H1 (cell line): ENCODE measurements at regions not wholly inside any gene's neighbourhood (a gene's known extent, or its start where the extent isn't known, plus 50 kb on each side); places are given as distances from the start of the nearest gene placed in this dataset.

Experiments used
- CTCF ChIA-PET: fragments of 300-600 bp; sonication (Branson Sonifier 250); formaldehyde crosslinking; loops from one replicate; lab custom pipeline; 2021; ENCODE audit not compliant: partially characterized antibody; lab: Charles Lee
- POLR2A ChIA-PET: fragments of 300-600 bp; sonication (Branson Sonifier 250); formaldehyde crosslinking; loops from one replicate; lab custom pipeline; 2021; ENCODE audit warnings: inconsistent platforms; ENCODE audit not compliant: partially characterized antibody; lab: Charles Lee
- DNase-seq, 2 experiments: peaks; one replicate each; pipeline versions ENCODE4 v3.0.0 to v3.0.0-alpha.2; 2010 to 2022; ENCODE audit warnings: low spot score in 2 of 2, low read depth in 1 of 2, mixed read lengths in 1 of 2
- FAIRE-seq: peaks from 2 replicates; lab custom pipeline; 2011; peaks lifted over from hg19 to GRCh38; lab: Jason Lieb, UNC
- H2AFZ ChIP-seq: 2 replicates; pipeline ENCODE4 v1.8.1; 2012; ENCODE audit warnings: low read length, inconsistent platforms
- H2AK5ac ChIP-seq: 2 replicates; pipeline ENCODE4 v1.6.1; 2013; ENCODE audit warnings: low read depth, low read length
- H2BK120ac ChIP-seq: replicated peaks from 2 replicates; pipeline ENCODE3; 2013; ENCODE audit warnings: low read depth, low read length, inconsistent platforms
- H2BK12ac ChIP-seq: 2 replicates; pipeline ENCODE4 v1.6.1; 2013; ENCODE audit warnings: low read depth, low read length
- H2BK15ac ChIP-seq: 2 replicates; pipeline ENCODE4 v1.6.1; 2013; ENCODE audit warnings: low read length
- H2BK20ac ChIP-seq: 2 replicates; pipeline ENCODE4 v1.6.1; 2013; ENCODE audit warnings: low read length
- H2BK5ac ChIP-seq: 2 replicates; pipeline ENCODE4 v1.6.1; 2013; ENCODE audit warnings: low read depth, low read length
- H3K14ac ChIP-seq: 2 replicates; pipeline ENCODE4 v1.6.1; 2013; ENCODE audit warnings: inconsistent platforms; ENCODE audit not compliant: insufficient read length
- H3K18ac ChIP-seq: 2 replicates; pipeline ENCODE4 v1.6.1; 2013; ENCODE audit warnings: low read length; ENCODE audit errors: extremely low read depth
- H3K23ac ChIP-seq: 2 replicates; pipeline ENCODE4 v1.6.1; 2013; ENCODE audit warnings: inconsistent platforms; ENCODE audit not compliant: insufficient read length
- H3K23me2 ChIP-seq: 2 replicates; pipeline ENCODE4 v1.6.1; 2013; ENCODE audit warnings: low read depth, low read length
- H3K27ac ChIP-seq: 2 replicates; pipeline ENCODE4 v1.6.1; 2011; ENCODE audit warnings: low read depth, low read length, inconsistent platforms
- H3K27me3 ChIP-seq, 4 experiments: replicated peaks in 1 of 4; 1 replicate in 1 of 4; 2 replicates in 3 of 4; pipeline versions ENCODE4 v1.6.1 to v1.8.1; 2011 to 2013; ENCODE audit warnings: low read length in 3 of 4, mild to moderate bottlenecking in 3 of 4, inconsistent platforms in 2 of 4, mixed read lengths in 2 of 4, moderate library complexity in 1 of 4; ENCODE audit not compliant: control insufficient read depth in 3 of 4, insufficient read depth in 3 of 4; ENCODE audit errors: extremely low read depth in 1 of 4
- H3K36me3 ChIP-seq, 4 experiments: 2 replicates each; pipeline versions ENCODE4 v1.6.1 to v1.8.1; 2011 to 2013; ENCODE audit warnings: mild to moderate bottlenecking in 4 of 4, low read length in 3 of 4, moderate library complexity in 2 of 4, control low read depth in 1 of 4, inconsistent platforms in 1 of 4; ENCODE audit not compliant: insufficient read depth in 4 of 4, control insufficient read depth in 2 of 4
- H3K4ac ChIP-seq: replicated peaks from 2 replicates; pipeline ENCODE3; 2013; ENCODE audit warnings: low read length, low read depth, mixed read lengths, inconsistent platforms; ENCODE audit not compliant: insufficient read length
- H3K4me1 ChIP-seq, 4 experiments: replicated peaks in 1 of 4; 1 replicate in 1 of 4; 2 replicates in 3 of 4; pipeline versions ENCODE4 v1.6.1 to v1.8.1; 2011 to 2013; ENCODE audit warnings: low read length in 3 of 4, inconsistent platforms in 2 of 4, mixed read lengths in 1 of 4; ENCODE audit not compliant: insufficient read depth in 4 of 4, control insufficient read depth in 3 of 4
- H3K4me2 ChIP-seq, 2 experiments: 2 replicates each; pipeline versions ENCODE4 v1.6.1 to v1.8.1; 2011 to 2013; ENCODE audit warnings: low read depth in 2 of 2, low read length in 2 of 2, control low read depth in 1 of 2, inconsistent platforms in 1 of 2, mild to moderate bottlenecking in 1 of 2; ENCODE audit not compliant: insufficient read depth in 1 of 2
- H3K4me3 ChIP-seq, 4 experiments: fragments of 200-600, 300-600 bp in 1 of 4; sonication (generic), shearing (Covaris generic), sonication (Bioruptor Twin) in 1 of 4; 2 replicates each; pipeline versions ENCODE4 v1.5.1 to v1.8.1; 2011 to 2016; ENCODE audit warnings: low read length in 4 of 4, low read depth in 3 of 4, control low read depth in 2 of 4, inconsistent platforms in 2 of 4, mild to moderate bottlenecking in 2 of 4, mixed read lengths in 1 of 4, moderate library complexity in 1 of 4; ENCODE audit not compliant: insufficient read depth in 2 of 4; ENCODE audit errors: extremely low read depth in 1 of 4
- H3K56ac ChIP-seq: replicated peaks from 2 replicates; pipeline ENCODE3; 2013; ENCODE audit warnings: low read depth, mild to moderate bottlenecking, mixed read lengths, low read length, inconsistent platforms; ENCODE audit not compliant: insufficient read length
- H3K79me1 ChIP-seq: 2 replicates; pipeline ENCODE4 v1.6.1; 2013; ENCODE audit warnings: low read depth, low read length, control low read depth
- H3K79me2 ChIP-seq, 2 experiments: 2 replicates each; pipeline versions ENCODE4 v1.6.1 to v1.8.1; 2012 to 2013; ENCODE audit warnings: low read length in 2 of 2, mild to moderate bottlenecking in 2 of 2, inconsistent platforms in 1 of 2; ENCODE audit not compliant: insufficient read depth in 2 of 2, control insufficient read depth in 1 of 2
- H3K9ac ChIP-seq, 4 experiments: replicated peaks in 1 of 4; 1 replicate in 1 of 4; 2 replicates in 3 of 4; pipeline versions ENCODE4 v1.6.1 to v1.8.1; 2011 to 2013; ENCODE audit warnings: low read depth in 3 of 4, low read length in 3 of 4, control low read depth in 2 of 4, mild to moderate bottlenecking in 2 of 4, moderate library complexity in 2 of 4, inconsistent platforms in 1 of 4; ENCODE audit errors: extremely low read depth in 1 of 4
- H3K9me3 ChIP-seq, 2 experiments: 2 replicates each; pipeline versions ENCODE4 v1.6.1 to v1.8.1; 2012 to 2013; ENCODE audit warnings: mild to moderate bottlenecking in 2 of 2, moderate library complexity in 2 of 2, control low read depth in 1 of 2, inconsistent platforms in 1 of 2, low read depth in 1 of 2, low read length in 1 of 2, mixed read lengths in 1 of 2; ENCODE audit not compliant: insufficient read depth in 2 of 2
- H4K20me1 ChIP-seq, 2 experiments: replicated peaks in 1 of 2; 2 replicates each; pipeline versions ENCODE3 to v1.8.1; 2011 to 2013; ENCODE audit warnings: inconsistent platforms in 2 of 2, low read length in 2 of 2, mild to moderate bottlenecking in 1 of 2; ENCODE audit not compliant: insufficient read depth in 2 of 2, control insufficient read depth in 1 of 2
- H4K5ac ChIP-seq: 2 replicates; pipeline ENCODE4 v1.6.1; 2013; ENCODE audit warnings: low read length, low read depth, mixed read lengths, inconsistent platforms; ENCODE audit not compliant: insufficient read length
- H4K8ac ChIP-seq: 2 replicates; pipeline ENCODE4 v1.8.0; 2013; ENCODE audit warnings: mild to moderate bottlenecking, moderate library complexity, low read length, inconsistent platforms; ENCODE audit not compliant: insufficient read depth; ENCODE audit errors: extremely low read depth
- H4K91ac ChIP-seq: replicated peaks from 2 replicates; pipeline ENCODE3; 2013; ENCODE audit warnings: low read length, mixed read lengths, inconsistent platforms; ENCODE audit not compliant: insufficient read length
- ATF2 ChIP-seq: IDR thresholded peaks from 2 replicates; pipeline ENCODE4 v1.6.1; 2012; ENCODE audit warnings: low read length, inconsistent platforms
- CHD2 ChIP-seq: IDR thresholded peaks from 2 replicates; pipeline ENCODE4 v1.6.1; 2012; ENCODE audit warnings: low read length, improper control_type of control experiment
- CREB1 ChIP-seq: IDR thresholded peaks from 2 replicates; pipeline ENCODE4 v1.6.1; 2012; ENCODE audit warnings: inconsistent platforms
- CTBP2 ChIP-seq: IDR thresholded peaks from 2 replicates; pipeline ENCODE4 v1.7.0; 2011; ENCODE audit warnings: borderline replicate concordance, mild to moderate bottlenecking, moderate library complexity, mixed read lengths, low read length; ENCODE audit not compliant: insufficient read depth, insufficient read length
- E2F6 ChIP-seq: IDR thresholded peaks from 2 replicates; pipeline ENCODE4 v1.6.1; 2012; ENCODE audit warnings: inconsistent platforms
- EP300 ChIP-seq, 2 experiments: IDR thresholded peaks; 1 replicate in 1 of 2; 2 replicates in 1 of 2; pipeline ENCODE4 v1.6.1; 2011 to 2012; ENCODE audit warnings: low read depth in 2 of 2, low read length in 2 of 2, mild to moderate bottlenecking in 2 of 2, borderline replicate concordance in 1 of 2, inconsistent platforms in 1 of 2, moderate library complexity in 1 of 2
- GABPA ChIP-seq: IDR thresholded peaks from 2 replicates; pipeline ENCODE4 v1.6.1; 2011; ENCODE audit warnings: mild to moderate bottlenecking, low read length, moderate library complexity, borderline replicate concordance; ENCODE audit not compliant: insufficient read depth
- HDAC6 ChIP-seq: IDR thresholded peaks from one replicate; pipeline ENCODE4 v1.7.1; 2012; ENCODE audit warnings: low read depth, mild to moderate bottlenecking, inconsistent platforms, low read length, moderate library complexity
- NANOG ChIP-seq: IDR thresholded peaks from 2 replicates; pipeline ENCODE4 v1.6.1; 2011; ENCODE audit warnings: low read length, low read depth, mild to moderate bottlenecking, inconsistent platforms; ENCODE audit not compliant: insufficient read depth, poor library complexity, severe bottlenecking
- NRF1 ChIP-seq: IDR thresholded peaks from 2 replicates; pipeline ENCODE4 v1.6.1; 2011; ENCODE audit warnings: mild to moderate bottlenecking, low read depth, low read length, improper control_type of control experiment
- SP2 ChIP-seq: IDR thresholded peaks from 2 replicates; pipeline ENCODE4 v1.6.1; 2012; ENCODE audit warnings: mild to moderate bottlenecking, low read length, inconsistent platforms
- YY1 ChIP-seq: IDR thresholded peaks from 2 replicates; pipeline ENCODE4 v1.6.1; 2011; ENCODE audit warnings: low read depth, mild to moderate bottlenecking, low read length
- WGBS, 2 experiments: shearing (Covaris generic) in 1 of 2; methylation state at CpG; one replicate each; pipeline versions ENCODE4 v1.1.6 to v1.1.7; 2013 to 2015; ENCODE audit warnings: low lambda C conversion rate in 2 of 2, mixed read lengths in 2 of 2, inconsistent platforms in 1 of 2, low coverage in 1 of 2, missing lambda C conversion rate in 1 of 2; ENCODE audit not compliant: insufficient replicate concordance in 2 of 2, insufficient coverage in 1 of 2, insufficient read length in 1 of 2; ENCODE audit errors: extremely low coverage in 1 of 2, missing lambda C conversion rate in 1 of 2; 5-methylcytosine and 5-hydroxymethylcytosine counted together

- no peak overlapping the region for H2BK5ac ChIP-seq
- H2BK15ac ChIP-seq: no peak overlapping the region
- H3K4me2 ChIP-seq: no peak overlapping the region
- no peak overlapping the region for H3K4ac ChIP-seq
- ChIA-PET CTCF (no interaction called here), POLR2A (interaction anchor here (0.6 kb wide), 1 partner anchor 165 kb away, joined by 4 read pairs; no protein-coding TSS in a partner anchor)
- H3K23me2 ChIP-seq: no peaks in the 10 kb centered on the region
- H3K23ac ChIP-seq: no peak overlapping the region
- H3K56ac ChIP-seq: no peak overlapping the region
- H4K8ac ChIP-seq: no peak overlapping the region
- no peak overlapping the region for H2BK20ac ChIP-seq
- no peak overlapping the region for H3K4me3 ChIP-seq
- H4K20me1 ChIP-seq: no peaks in the 10 kb centered on the region
- no peaks in the 10 kb centered on the region for H3K79me1 ChIP-seq
- H3K36me3 ChIP-seq: no peaks in the 10 kb centered on the region
- no peaks in the 10 kb centered on the region for H3K27me3 ChIP-seq
- H4K5ac ChIP-seq: no peak overlapping the region
- no peak overlapping the region for H3K27ac ChIP-seq
- FAIRE-seq: no peak
- no peak overlapping the region for H2BK120ac ChIP-seq
- H4K91ac ChIP-seq: no peak overlapping the region
- H3K4me1 ChIP-seq: peaks cover 0 to 6% (median 2%) of the 10 kb centered on the region in 4 experiments; a peak in 1 of 7 replicates
- no peak overlapping the region for H3K9ac ChIP-seq
- no peaks in the 10 kb centered on the region for H3K9me3 ChIP-seq
- no peak for DNase-seq
- H2AFZ ChIP-seq: no peak overlapping the region
- WGBS, 2 experiments: 100% methylated on average over 1 of the region's 1 CpG; no CpG with 5 or more reads in 1 of the 2 experiments
- no peak overlapping the region for H2AK5ac ChIP-seq
- H3K18ac ChIP-seq: no peak overlapping the region
- H3K14ac ChIP-seq: no peak overlapping the region
- no peak overlapping the region for H2BK12ac ChIP-seq
- H3K79me2 ChIP-seq: no peaks in the 10 kb centered on the region
- TF ChIP-seq CHD2 (no peak), YY1 (no peak), EP300 (IDR thresholded peaks at IDR 0.05; ENCODE audit: borderline replicate concordance in 1 of 2, low read depth in 2 of 2, low read length in 2 of 2) (no peak), HDAC6 (no peak), CREB1 (no peak), SP2 (no peak), NRF1 (no peak), E2F6 (no peak), GABPA (no peak), CTBP2 (no peak), NANOG (no peak), ATF2 (no peak)
Observed at GRCh38 chr6:122151763-122152162, 247.7 kb upstream of the HSF2 start.
